ENCODE measurements at regions not wholly inside any gene's neighbourhood (a gene's known extent, or its start where the extent isn't known, plus 50 kb on each side); places are given as distances from the start of the nearest gene placed in this dataset.

DNA sequence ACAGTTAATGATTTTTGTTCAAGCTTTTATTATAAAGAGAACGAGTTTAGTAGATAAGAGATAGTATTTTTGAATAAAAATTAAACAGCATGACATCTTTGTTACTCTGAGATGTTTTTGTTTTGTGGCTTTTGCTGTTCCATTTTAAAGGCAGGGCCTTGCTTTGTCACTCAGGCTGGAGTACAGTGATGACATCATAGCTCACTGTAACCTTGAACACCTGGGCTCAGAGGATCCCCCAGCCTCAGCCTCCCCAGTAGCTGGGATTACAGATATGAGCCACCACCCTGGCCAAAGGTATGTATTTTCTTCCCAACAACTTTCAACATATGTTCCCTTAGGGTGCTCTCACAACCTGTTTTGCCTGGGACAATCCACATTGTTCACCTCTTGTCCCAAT lies 730.9 kb upstream of the RGMB start:
- ATAC-seq (ENCODE audit: poor library complexity) (no peak), DNase-seq (no peak)
- no peaks in the 10 kb centered on the region for H3K4me1 ChIP-seq (ENCODE audit: insufficient read depth, low read length)
- Mint-ChIP-seq H3K4me3 (no peak overlapping the region), H3K4me1 (ENCODE audit: low read depth) (no peaks in the 10 kb centered on the region), H3K27ac (no peak overlapping the region), H3K27me3 (no peaks in the 10 kb centered on the region), H3K36me3 (ENCODE audit: low read depth) (no peaks in the 10 kb centered on the region), H3K9me3 (no peaks in the 10 kb centered on the region)
- POLR2A ChIA-PET, result no interaction called here
- TF ChIP-seq, protein P1, sequence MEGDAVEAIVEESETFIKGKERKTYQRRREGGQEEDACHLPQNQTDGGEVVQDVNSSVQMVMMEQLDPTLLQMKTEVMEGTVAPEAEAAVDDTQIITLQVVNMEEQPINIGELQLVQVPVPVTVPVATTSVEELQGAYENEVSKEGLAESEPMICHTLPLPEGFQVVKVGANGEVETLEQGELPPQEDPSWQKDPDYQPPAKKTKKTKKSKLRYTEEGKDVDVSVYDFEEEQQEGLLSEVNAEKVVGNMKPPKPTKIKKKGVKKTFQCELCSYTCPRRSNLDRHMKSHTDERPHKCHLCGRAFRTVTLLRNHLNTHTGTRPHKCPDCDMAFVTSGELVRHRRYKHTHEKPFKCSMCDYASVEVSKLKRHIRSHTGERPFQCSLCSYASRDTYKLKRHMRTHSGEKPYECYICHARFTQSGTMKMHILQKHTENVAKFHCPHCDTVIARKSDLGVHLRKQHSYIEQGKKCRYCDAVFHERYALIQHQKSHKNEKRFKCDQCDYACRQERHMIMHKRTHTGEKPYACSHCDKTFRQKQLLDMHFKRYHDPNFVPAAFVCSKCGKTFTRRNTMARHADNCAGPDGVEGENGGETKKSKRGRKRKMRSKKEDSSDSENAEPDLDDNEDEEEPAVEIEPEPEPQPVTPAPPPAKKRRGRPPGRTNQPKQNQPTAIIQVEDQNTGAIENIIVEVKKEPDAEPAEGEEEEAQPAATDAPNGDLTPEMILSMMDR (IDR thresholded peaks at IDR 0.05), result no peak
- H3K27ac ChIP-seq (ENCODE audit: low read depth in 1 of 2, low read length in 2 of 2), result no peak overlapping the region
- no peaks in the 10 kb centered on the region for H3K9me3 ChIP-seq (ENCODE audit: control insufficient read depth in 1 of 2, insufficient read depth in 1 of 2, low read length in 2 of 2)
- CTCF ChIA-PET, result no interaction called here
- H3K4me3 ChIP-seq (ENCODE audit: low read length), result no peak overlapping the region
- intact Hi-C loops (cut with DNase I, micrococcal nuclease), result no loop called here
- no peaks in the 10 kb centered on the region for H3K27me3 ChIP-seq (ENCODE audit: control insufficient read depth in 1 of 2, insufficient read depth in 2 of 2, low read length in 2 of 2)
- H3K36me3 ChIP-seq (ENCODE audit: insufficient read depth, low read length), result no peaks in the 10 kb centered on the region

GRCh38 chr5:98042961-98043360 lies 730.5 kb upstream of the RGMB start:
- no peaks in the 10 kb centered on the region for H3K4me1 ChIP-seq (ENCODE audit: insufficient read depth, low read length)
- ATAC-seq (ENCODE audit: poor library complexity) (no peak), DNase-seq (no peak)
- no peaks in the 10 kb centered on the region for H3K9me3 Mint-ChIP-seq
- no peaks in the 10 kb centered on the region for H3K4me1 Mint-ChIP-seq (ENCODE audit: low read depth)
- POLR2A ChIA-PET, result no interaction called here
- H3K4me3 Mint-ChIP-seq, result no peak overlapping the region
- H3K36me3 ChIP-seq (ENCODE audit: insufficient read depth, low read length), result no peaks in the 10 kb centered on the region
- no peaks in the 10 kb centered on the region for H3K9me3 ChIP-seq (ENCODE audit: control insufficient read depth in 1 of 2, insufficient read depth in 1 of 2, low read length in 2 of 2)
- no peak overlapping the region for H3K27ac ChIP-seq (ENCODE audit: low read depth in 1 of 2, low read length in 2 of 2)
- intact Hi-C loops (cut with DNase I, micrococcal nuclease), result no loop called here
- no peaks in the 10 kb centered on the region for H3K27me3 ChIP-seq (ENCODE audit: control insufficient read depth in 1 of 2, insufficient read depth in 2 of 2, low read length in 2 of 2)
- no peaks in the 10 kb centered on the region for H3K27me3 Mint-ChIP-seq
- CTCF ChIA-PET, result no interaction called here
- TF ChIP-seq, protein P1 (IDR thresholded peaks at IDR 0.05), result no peak
- no peak overlapping the region for H3K4me3 ChIP-seq (ENCODE audit: low read length)
- no peak overlapping the region for H3K27ac Mint-ChIP-seq
- no peaks in the 10 kb centered on the region for H3K36me3 Mint-ChIP-seq (ENCODE audit: low read depth)

DNA sequence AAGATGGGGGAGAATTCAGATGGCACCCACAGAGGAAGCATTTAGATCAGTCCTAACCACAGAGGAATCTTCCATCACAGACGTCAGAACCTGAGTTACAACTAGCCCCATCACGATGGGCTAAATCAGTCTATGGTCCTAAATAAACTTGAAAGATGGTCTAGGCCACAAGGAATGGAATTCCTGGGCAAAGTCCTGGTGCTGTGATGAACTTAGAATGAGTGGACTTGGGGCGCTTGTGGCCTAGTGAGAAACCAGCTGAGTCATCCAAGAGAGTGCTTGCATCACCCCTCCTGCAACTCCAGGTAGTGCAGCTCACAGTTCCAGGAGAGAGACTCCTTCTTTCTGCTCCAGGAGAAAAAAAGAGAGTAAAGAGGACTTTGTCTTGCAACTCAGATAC lies 722.9 kb upstream of the RGMB start:
- Mint-ChIP-seq H3K27ac (no peak overlapping the region), H3K4me3 (no peak overlapping the region), H3K4me1 (ENCODE audit: low read depth) (no peaks in the 10 kb centered on the region), H3K36me3 (ENCODE audit: low read depth) (no peaks in the 10 kb centered on the region), H3K9me3 (no peaks in the 10 kb centered on the region), H3K27me3 (no peaks in the 10 kb centered on the region)
- Histone ChIP-seq H3K4me3 (ENCODE audit: low read length) (no peak overlapping the region), H3K27me3 (ENCODE audit: control insufficient read depth in 1 of 2, insufficient read depth in 2 of 2, low read length in 2 of 2) (no peaks in the 10 kb centered on the region), H3K4me1 (ENCODE audit: insufficient read depth, low read length) (no peaks in the 10 kb centered on the region), H3K36me3 (ENCODE audit: insufficient read depth, low read length) (no peaks in the 10 kb centered on the region), H3K9me3 (ENCODE audit: control insufficient read depth in 1 of 2, insufficient read depth in 1 of 2, low read length in 2 of 2) (no peaks in the 10 kb centered on the region), H3K27ac (ENCODE audit: low read depth in 1 of 2, low read length in 2 of 2) (no peak overlapping the region)
- CTCF ChIA-PET, result no interaction called here
- intact Hi-C loops (cut with DNase I, micrococcal nuclease), result no loop called here
- TF ChIP-seq, protein P1 (IDR thresholded peaks at IDR 0.05), result no peak
- POLR2A ChIA-PET, result no interaction called here
- DNase-seq (no peak), ATAC-seq (ENCODE audit: poor library complexity) (no peak)
